PC-9 (cell line): ENCODE measurements at regions not wholly inside any gene's neighbourhood (a gene's known extent, or its start where the extent isn't known, plus 50 kb on each side); places are given as distances from the start of the nearest gene placed in this dataset.

ENCODE experiments used
- CTCF ChIP-seq: fragments of 200-600 bp; sonication (generic); conservative IDR thresholded peaks from 2 replicates; pipeline ENCODE4 v1.6.1; 2017; ENCODE audit warnings: mixed run types, antibody characterized with exemption, mild to moderate bottlenecking, moderate library complexity
- EZH2 ChIP-seq: fragments of 200-600 bp; sonication (generic); IDR thresholded peaks from 2 replicates; pipeline ENCODE4 v1.8.0; 2017; ENCODE audit warnings: antibody characterized with exemption, low read depth

- TF ChIP-seq CTCF (no peak), EZH2 (no peak)
Observed at GRCh38 chr7:89770161-89770560, 384.1 kb upstream of the STEAP1 start.
